ENCODE measurements at regions not wholly inside any gene's neighbourhood (a gene's known extent, or its start where the extent isn't known, plus 50 kb on each side); places are given as distances from the start of the nearest gene placed in this dataset.
"Not testable (repeated sequence)": the region's sequence is repeated elsewhere in the genome, so short reads cannot be mapped to it uniquely, and the experiment has no call there.

DNA sequence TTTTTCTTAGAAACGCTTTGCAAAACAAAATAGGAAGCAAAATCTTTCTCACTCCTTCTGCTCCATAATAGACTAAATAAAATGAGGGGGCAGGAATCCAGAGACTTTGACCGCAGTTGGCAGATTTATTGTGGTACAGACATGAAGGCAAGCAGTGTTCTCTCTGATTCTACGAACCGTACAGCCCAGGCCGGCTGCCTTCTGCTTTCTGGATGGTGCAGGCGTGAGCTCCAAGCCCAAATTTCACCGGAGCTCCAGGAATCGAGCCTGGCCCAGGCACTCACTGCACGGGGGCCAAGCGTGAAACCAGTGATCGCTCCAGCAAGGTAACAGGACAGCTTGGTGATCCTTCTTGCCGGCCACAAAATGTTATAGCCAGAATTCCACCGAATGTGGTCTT, 202.9 kb downstream of the GOLGA6L6 start:
- TF ChIP-seq SP1 (IDR thresholded peaks at IDR 0.05); HDGF (IDR thresholded peaks at IDR 0.05; ENCODE audit: borderline replicate concordance); FOXM1 (IDR thresholded peaks at IDR 0.05; ENCODE audit: borderline replicate concordance); NFRKB (IDR thresholded peaks at IDR 0.05); FOXA1 (IDR thresholded peaks at IDR 0.05); TARDBP (IDR thresholded peaks at IDR 0.05); ARNT (IDR thresholded peaks at IDR 0.05); BHLHE40 (IDR thresholded peaks at IDR 0.05; ENCODE audit: borderline replicate concordance); SUZ12 (IDR thresholded peaks at IDR 0.05); CTBP1 (IDR thresholded peaks at IDR 0.05; ENCODE audit: borderline replicate concordance): not testable (repeated sequence)

Measured in HEK293T (cell line).